K562 (cell line): ENCODE measurements at regions not wholly inside any gene's neighbourhood (a gene's known extent, or its start where the extent isn't known, plus 50 kb on each side); places are given as distances from the start of the nearest gene placed in this dataset.

ENCODE experiments used
- CHCHD3 ChIP-seq: fragments of 250-450 bp; sonication (Bioruptor Pico); IDR thresholded peaks from 2 replicates; pipeline ENCODE4 v2.1.2; 2022; ENCODE audit warnings: mild to moderate bottlenecking
- MEIS2 ChIP-seq: fragments of 450-650 bp; IDR thresholded peaks from 2 replicates; pipeline ENCODE4 v1.6.1; 2014; ENCODE audit warnings: mild to moderate bottlenecking; ENCODE audit not compliant: partially characterized antibody
- NFIC ChIP-seq: fragments of 450-650 bp; IDR thresholded peaks from 2 replicates; pipeline ENCODE4 v1.6.1; 2017; ENCODE audit warnings: mild to moderate bottlenecking, inconsistent platforms
- PCBP1 ChIP-seq: fragments of 200-400 bp; formaldehyde crosslinking; IDR thresholded peaks from 2 replicates; pipeline ENCODE4 v1.6.1; 2018; ENCODE audit warnings: mild to moderate bottlenecking, low read depth, low read length; ENCODE audit not compliant: poor library complexity, severe bottlenecking
- YY1 ChIP-seq, 3 experiments: IDR thresholded peaks; 2 replicates each; pipeline ENCODE4 v1.6.1; 2011; ENCODE audit warnings: low read length in 2 of 3, mild to moderate bottlenecking in 2 of 3, moderate library complexity in 2 of 3, borderline replicate concordance in 1 of 3, control low read depth in 1 of 3, low read depth in 1 of 3; ENCODE audit not compliant: insufficient read depth in 3 of 3, insufficient replicate concordance in 2 of 3, control insufficient read depth in 1 of 3, insufficient read length in 1 of 3; ENCODE audit errors: extremely low read depth in 1 of 3
- ZNF561 ChIP-seq: fragments of 450-650 bp; formaldehyde crosslinking; conservative IDR thresholded peaks from 2 replicates; pipeline ENCODE4 v1.4.0; 2020; ENCODE audit warnings: mild to moderate bottlenecking, moderate library complexity
- ZNF77 ChIP-seq: fragments of 250-450 bp; sonication (Bioruptor Pico); IDR thresholded peaks from 2 replicates; pipeline ENCODE4 v1.5.0; 2020
- TF ChIP-seq, protein P1 (sequence below): IDR thresholded peaks from 2 replicates; pipeline ENCODE4 v1.6.1; 2011; ENCODE audit warnings: borderline replicate concordance, low read depth, mild to moderate bottlenecking, moderate library complexity, low read length; ENCODE audit not compliant: insufficient read depth, poor library complexity, severe bottlenecking
- TF ChIP-seq, protein P2 (sequence below): fragments of 450-650 bp; IDR thresholded peaks from 2 replicates; pipeline ENCODE4 v1.6.1; 2018; ENCODE audit not compliant: partially characterized antibody
- TF ChIP-seq, protein P3 (sequence below): fragments of 200-400 bp; formaldehyde crosslinking; IDR thresholded peaks from 2 replicates; pipeline ENCODE4 v1.6.1; 2017; ENCODE audit warnings: mild to moderate bottlenecking, low read depth, low read length, moderate library complexity

DNA sequence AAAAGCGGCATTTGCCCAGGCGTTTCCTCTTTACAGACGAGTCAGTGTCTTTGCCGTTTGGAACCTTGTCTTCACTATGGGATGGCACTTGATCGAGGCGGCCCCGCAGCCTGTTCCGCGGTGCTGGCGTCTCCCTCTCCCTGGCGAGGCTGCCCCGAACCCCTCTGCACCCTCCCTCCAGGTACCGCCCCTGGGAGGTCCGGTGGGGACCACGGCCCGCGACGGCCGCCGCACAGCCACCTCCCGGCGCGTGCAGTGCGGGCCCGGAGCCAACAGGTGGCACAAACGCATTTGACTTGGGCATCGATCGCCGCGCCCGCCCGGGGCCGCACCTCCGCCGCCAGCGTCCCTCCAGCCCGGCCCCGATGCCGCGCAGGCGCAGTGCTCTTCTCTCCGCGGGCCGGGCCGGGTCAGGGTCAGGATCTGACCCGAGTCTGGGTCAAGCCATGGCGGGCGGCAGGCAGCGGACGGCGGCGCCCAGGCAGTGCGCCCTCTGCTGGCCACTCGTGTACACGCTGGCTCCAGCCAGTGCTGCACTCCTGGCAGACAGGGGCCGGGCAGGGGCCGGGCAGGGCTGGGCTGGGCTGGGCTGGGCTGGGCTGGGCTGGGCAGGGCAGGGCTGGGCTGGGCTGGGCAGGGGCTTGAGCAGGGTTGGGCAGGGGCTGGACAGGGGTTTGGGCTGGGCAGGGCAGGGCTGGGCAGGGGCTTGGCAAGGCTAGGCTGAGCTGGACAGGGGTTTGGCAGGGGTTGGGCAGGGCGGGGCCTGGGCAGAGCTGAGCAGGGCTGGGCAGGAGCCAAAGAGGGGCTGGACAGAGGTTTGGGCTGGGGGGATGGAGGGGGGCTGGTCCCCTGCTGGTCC is 155.8 kb upstream of the IRX4 start (continued):
- TF ChIP-seq, protein P1, sequence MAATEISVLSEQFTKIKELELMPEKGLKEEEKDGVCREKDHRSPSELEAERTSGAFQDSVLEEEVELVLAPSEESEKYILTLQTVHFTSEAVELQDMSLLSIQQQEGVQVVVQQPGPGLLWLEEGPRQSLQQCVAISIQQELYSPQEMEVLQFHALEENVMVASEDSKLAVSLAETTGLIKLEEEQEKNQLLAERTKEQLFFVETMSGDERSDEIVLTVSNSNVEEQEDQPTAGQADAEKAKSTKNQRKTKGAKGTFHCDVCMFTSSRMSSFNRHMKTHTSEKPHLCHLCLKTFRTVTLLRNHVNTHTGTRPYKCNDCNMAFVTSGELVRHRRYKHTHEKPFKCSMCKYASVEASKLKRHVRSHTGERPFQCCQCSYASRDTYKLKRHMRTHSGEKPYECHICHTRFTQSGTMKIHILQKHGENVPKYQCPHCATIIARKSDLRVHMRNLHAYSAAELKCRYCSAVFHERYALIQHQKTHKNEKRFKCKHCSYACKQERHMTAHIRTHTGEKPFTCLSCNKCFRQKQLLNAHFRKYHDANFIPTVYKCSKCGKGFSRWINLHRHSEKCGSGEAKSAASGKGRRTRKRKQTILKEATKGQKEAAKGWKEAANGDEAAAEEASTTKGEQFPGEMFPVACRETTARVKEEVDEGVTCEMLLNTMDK: peak; percentile 61
- TF ChIP-seq CHCHD3 (CRISPR knock-in tag) (no peak), MEIS2 (peak; percentile 40), ZNF561 (no peak), NFIC (peak; percentile 77), PCBP1 (peak; percentile 33), ZNF77 (CRISPR knock-in tag) (no peak), YY1 (IDR thresholded peaks at IDR 0.05; ENCODE audit: borderline replicate concordance in 1 of 3, control insufficient read depth in 1 of 3, extremely low read depth in 1 of 3, insufficient read depth in 3 of 3, insufficient read length in 1 of 3, insufficient replicate concordance in 2 of 3, low read depth in 1 of 3, low read length in 2 of 3) (peak in 2 of 3 experiments; percentile 33 to 63)
- TF ChIP-seq, protein P2, sequence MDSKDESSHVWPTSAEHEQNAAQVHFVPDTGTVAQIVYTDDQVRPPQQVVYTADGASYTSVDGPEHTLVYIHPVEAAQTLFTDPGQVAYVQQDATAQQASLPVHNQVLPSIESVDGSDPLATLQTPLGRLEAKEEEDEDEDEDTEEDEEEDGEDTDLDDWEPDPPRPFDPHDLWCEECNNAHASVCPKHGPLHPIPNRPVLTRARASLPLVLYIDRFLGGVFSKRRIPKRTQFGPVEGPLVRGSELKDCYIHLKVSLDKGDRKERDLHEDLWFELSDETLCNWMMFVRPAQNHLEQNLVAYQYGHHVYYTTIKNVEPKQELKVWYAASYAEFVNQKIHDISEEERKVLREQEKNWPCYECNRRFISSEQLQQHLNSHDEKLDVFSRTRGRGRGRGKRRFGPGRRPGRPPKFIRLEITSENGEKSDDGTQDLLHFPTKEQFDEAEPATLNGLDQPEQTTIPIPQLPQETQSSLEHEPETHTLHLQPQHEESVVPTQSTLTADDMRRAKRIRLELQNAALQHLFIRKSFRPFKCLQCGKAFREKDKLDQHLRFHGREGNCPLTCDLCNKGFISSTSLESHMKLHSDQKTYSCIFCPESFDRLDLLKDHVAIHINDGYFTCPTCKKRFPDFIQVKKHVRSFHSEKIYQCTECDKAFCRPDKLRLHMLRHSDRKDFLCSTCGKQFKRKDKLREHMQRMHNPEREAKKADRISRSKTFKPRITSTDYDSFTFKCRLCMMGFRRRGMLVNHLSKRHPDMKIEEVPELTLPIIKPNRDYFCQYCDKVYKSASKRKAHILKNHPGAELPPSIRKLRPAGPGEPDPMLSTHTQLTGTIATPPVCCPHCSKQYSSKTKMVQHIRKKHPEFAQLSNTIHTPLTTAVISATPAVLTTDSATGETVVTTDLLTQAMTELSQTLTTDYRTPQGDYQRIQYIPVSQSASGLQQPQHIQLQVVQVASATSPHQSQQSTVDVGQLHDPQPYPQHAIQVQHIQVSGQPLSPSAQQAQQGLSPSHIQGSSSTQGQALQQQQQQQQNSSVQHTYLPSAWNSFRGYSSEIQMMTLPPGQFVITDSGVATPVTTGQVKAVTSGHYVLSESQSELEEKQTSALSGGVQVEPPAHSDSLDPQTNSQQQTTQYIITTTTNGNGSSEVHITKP: no peak
- TF ChIP-seq, protein P3, sequence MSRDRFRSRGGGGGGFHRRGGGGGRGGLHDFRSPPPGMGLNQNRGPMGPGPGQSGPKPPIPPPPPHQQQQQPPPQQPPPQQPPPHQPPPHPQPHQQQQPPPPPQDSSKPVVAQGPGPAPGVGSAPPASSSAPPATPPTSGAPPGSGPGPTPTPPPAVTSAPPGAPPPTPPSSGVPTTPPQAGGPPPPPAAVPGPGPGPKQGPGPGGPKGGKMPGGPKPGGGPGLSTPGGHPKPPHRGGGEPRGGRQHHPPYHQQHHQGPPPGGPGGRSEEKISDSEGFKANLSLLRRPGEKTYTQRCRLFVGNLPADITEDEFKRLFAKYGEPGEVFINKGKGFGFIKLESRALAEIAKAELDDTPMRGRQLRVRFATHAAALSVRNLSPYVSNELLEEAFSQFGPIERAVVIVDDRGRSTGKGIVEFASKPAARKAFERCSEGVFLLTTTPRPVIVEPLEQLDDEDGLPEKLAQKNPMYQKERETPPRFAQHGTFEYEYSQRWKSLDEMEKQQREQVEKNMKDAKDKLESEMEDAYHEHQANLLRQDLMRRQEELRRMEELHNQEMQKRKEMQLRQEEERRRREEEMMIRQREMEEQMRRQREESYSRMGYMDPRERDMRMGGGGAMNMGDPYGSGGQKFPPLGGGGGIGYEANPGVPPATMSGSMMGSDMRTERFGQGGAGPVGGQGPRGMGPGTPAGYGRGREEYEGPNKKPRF: no peak
